Prostate gland (tissue), 2 donors: ENCODE measurements at regions not wholly inside any gene's neighbourhood (a gene's known extent, or its start where the extent isn't known, plus 50 kb on each side); places are given as distances from the start of the nearest gene placed in this dataset.

Experiments used
- CTCF ChIP-seq, 4 experiments: fragments of 200-600 bp in 2 of 4; fragments of 450-650 bp in 2 of 4; sonication (generic) in 2 of 4; IDR thresholded peaks; 1 replicate in 3 of 4; 2 replicates in 1 of 4; pipeline ENCODE4 v1.5.1; 2016 to 2019; ENCODE audit warnings: antibody characterized with exemption in 4 of 4, mild to moderate bottlenecking in 2 of 4, moderate library complexity in 2 of 4
- POLR2A ChIP-seq: fragments of 450-650 bp; IDR thresholded peaks from one replicate; pipeline ENCODE4 v1.6.1; 2016; ENCODE audit warnings: antibody characterized with exemption, mild to moderate bottlenecking
- POLR2AphosphoS5 ChIP-seq: sonication (generic); formaldehyde crosslinking; IDR thresholded peaks from one replicate; pipeline ENCODE4 v1.6.1; 2017; ENCODE audit warnings: antibody characterized with exemption

GRCh38 chrY:12271162-12271561 lies 429.9 kb upstream of the USP9Y start:
- TF ChIP-seq CTCF (IDR thresholded peaks at IDR 0.05) (no peak), POLR2AphosphoS5 (no peak), POLR2A (no peak)
